Panc1 (cell line): ENCODE measurements at regions not wholly inside any gene's neighbourhood (a gene's known extent, or its start where the extent isn't known, plus 50 kb on each side); places are given as distances from the start of the nearest gene placed in this dataset.

Experiments
- ATAC-seq: fragments of 200-7000 bp; cut with Tn5 transposase; 2 replicates; pipeline ENCODE4 v1.9.1; 2020; ENCODE audit warnings: mild to moderate bottlenecking, moderate library complexity
- BruUV-seq: library from RNA; stranded (reverse); fragments of 400-500 nt; replicated peaks from 2 replicates; lab custom pipeline; 2021; lab: Mats Ljungman, UMichigan
- CTCF ChIA-PET: fragments of 300-600 bp; sonication (Branson Sonifier 250); formaldehyde crosslinking; loops from one replicate; lab custom pipeline; 2022; ENCODE audit warnings: antibody characterized with exemption; lab: Charles Lee
- POLR2A ChIA-PET: fragments of 300-600 bp; sonication (Branson Sonifier 250); formaldehyde crosslinking; loops from one replicate; lab custom pipeline; 2022; ENCODE audit warnings: antibody characterized with exemption; lab: Charles Lee
- DNase-seq: peaks from one replicate; pipeline ENCODE4 v3.0.0-alpha.2; 2010; ENCODE audit warnings: low read depth, low spot score
- H3K27ac ChIP-seq: 2 replicates; pipeline ENCODE4 v1.5.1; 2011; ENCODE audit warnings: mild to moderate bottlenecking, low read length, inconsistent platforms
- H3K27me3 ChIP-seq: fragments of 200-500 bp; sonication (Bioruptor generic); 2 replicates; pipeline ENCODE4 v1.6.0; 2014; ENCODE audit warnings: low read length, inconsistent platforms; ENCODE audit not compliant: control insufficient read depth, insufficient read depth
- H3K36me3 ChIP-seq: fragments of 200-500 bp; sonication (Bioruptor generic); 2 replicates; pipeline ENCODE4 v1.5.1; 2014; ENCODE audit warnings: inconsistent platforms, mild to moderate bottlenecking, low read length, moderate library complexity; ENCODE audit not compliant: control insufficient read depth, insufficient read depth
- H3K4me1 ChIP-seq: 2 replicates; pipeline ENCODE4 v1.5.1; 2011; ENCODE audit warnings: inconsistent platforms, mild to moderate bottlenecking, low read length, moderate library complexity; ENCODE audit not compliant: control insufficient read depth, insufficient read depth
- H3K4me3 ChIP-seq, 2 experiments: 2 replicates each; pipeline ENCODE4 v1.5.1; 2011 to 2012; ENCODE audit warnings: low read depth in 2 of 2, low read length in 2 of 2, mild to moderate bottlenecking in 2 of 2, inconsistent platforms in 1 of 2, moderate library complexity in 1 of 2
- H3K9me3 ChIP-seq: fragments of 200-500 bp; sonication (Bioruptor generic); 2 replicates; pipeline ENCODE4 v1.5.1; 2014; ENCODE audit warnings: low read depth, mild to moderate bottlenecking, inconsistent platforms, low read length, moderate library complexity; ENCODE audit not compliant: control insufficient read depth, insufficient read depth
- CTCF ChIP-seq: fragments of 450-650 bp; IDR thresholded peaks from 2 replicates; pipeline ENCODE4 v1.5.1; 2017; ENCODE audit warnings: mild to moderate bottlenecking
- POLR2AphosphoS5 ChIP-seq: IDR thresholded peaks from 2 replicates; pipeline ENCODE4 v1.6.1; 2012; ENCODE audit warnings: mild to moderate bottlenecking, low read depth, low read length, moderate library complexity
- REST ChIP-seq, 2 experiments: IDR thresholded peaks; 2 replicates each; pipeline ENCODE4 v1.6.1; 2011 to 2012; ENCODE audit warnings: low read depth in 2 of 2, control low read depth in 1 of 2, low read length in 1 of 2, mild to moderate bottlenecking in 1 of 2, moderate library complexity in 1 of 2; ENCODE audit not compliant: insufficient read depth in 1 of 2
- SIN3A ChIP-seq: IDR thresholded peaks from 2 replicates; pipeline ENCODE4 v1.6.1; 2012; ENCODE audit warnings: low read depth, mild to moderate bottlenecking, low read length, moderate library complexity, borderline replicate concordance; ENCODE audit not compliant: insufficient read depth
- TCF7L2 ChIP-seq: IDR thresholded peaks from 2 replicates; pipeline ENCODE4 v1.6.1; 2011; ENCODE audit warnings: mild to moderate bottlenecking, low read depth, low read length, inconsistent platforms
- in situ Hi-C: cut with HindIII; loops from 2 replicates; pipeline ENCODE4 v1.10.0; 2016; ENCODE audit warnings: low sequenced_read_pairs, low pct_unique_long_range_greater_than_20kb
- intact Hi-C: fragments of 100-400 bp; cut with micrococcal nuclease; formaldehyde crosslinking; loops from one replicate; pipeline ENCODE4 v1.10.0; 2022; ENCODE audit not compliant: unreplicated experiment

DNA sequence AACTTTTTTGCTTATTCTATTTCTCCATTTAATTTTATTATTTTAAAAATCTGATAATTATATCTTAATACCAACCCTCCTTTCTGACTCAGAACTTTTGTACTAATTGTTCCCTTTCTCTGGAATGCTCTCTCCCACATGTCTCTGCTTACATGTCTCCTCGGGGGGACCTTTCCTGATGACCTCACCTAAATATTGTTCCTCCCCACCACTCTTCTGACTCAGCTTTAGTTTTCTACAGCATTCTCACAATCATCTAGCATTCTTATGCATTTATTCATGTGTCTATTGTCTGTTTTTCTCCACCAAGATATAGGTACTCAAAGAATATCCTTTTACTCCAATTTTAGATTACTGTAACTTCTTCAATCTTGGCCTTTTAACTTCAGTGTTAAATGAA, 128.7 kb downstream of the MSL3 start:
- TF ChIP-seq POLR2AphosphoS5 (no peak), SIN3A (no peak), REST (IDR thresholded peaks at IDR 0.05; ENCODE audit: insufficient read depth in 1 of 2, low read depth in 2 of 2, low read length in 1 of 2) (no peak), TCF7L2 (no peak), CTCF (no peak)
- no peak overlapping the region for H3K27ac ChIP-seq
- no peak overlapping the region for H3K4me3 ChIP-seq
- DNase-seq = no peak
- intact Hi-C loops = no loop called here
- H3K27me3 ChIP-seq = no peaks in the 10 kb centered on the region
- H3K36me3 ChIP-seq = no peaks in the 10 kb centered on the region
- CTCF ChIA-PET = no interaction called here
- H3K4me1 ChIP-seq = no peaks in the 10 kb centered on the region
- no peak for ATAC-seq
- in situ Hi-C loops = no loop called here
- H3K9me3 ChIP-seq = no peaks in the 10 kb centered on the region
- no TSS peak for BruUV-seq
- POLR2A ChIA-PET = no interaction called here

DNA sequence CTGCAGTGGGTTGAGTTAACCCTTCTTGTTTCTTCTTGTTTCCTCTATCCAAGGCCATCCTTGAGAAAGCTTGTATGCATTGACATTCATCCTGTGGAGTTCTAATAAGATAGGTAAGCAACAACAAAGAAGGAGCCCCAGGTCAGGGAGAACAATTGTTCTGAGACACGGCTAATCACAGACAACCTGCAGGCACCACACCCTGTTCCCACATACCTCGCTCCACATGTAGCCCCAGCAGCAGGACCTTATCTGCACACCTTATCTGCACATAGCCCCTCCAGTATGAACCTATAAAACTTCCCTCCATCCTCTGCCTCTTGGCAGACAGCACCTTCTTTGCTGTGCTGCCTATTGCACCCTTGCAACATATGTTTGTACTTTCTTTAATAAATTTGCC, 129.1 kb downstream of the MSL3 start:
- no peaks in the 10 kb centered on the region for H3K27me3 ChIP-seq
- BruUV-seq = no TSS peak
- TF ChIP-seq POLR2AphosphoS5 = no peak
- TF ChIP-seq TCF7L2 = no peak
- no peak for TF ChIP-seq SIN3A
- no peak for TF ChIP-seq CTCF
- TF ChIP-seq REST (IDR thresholded peaks at IDR 0.05; ENCODE audit: insufficient read depth in 1 of 2, low read depth in 2 of 2, low read length in 1 of 2) = no peak
- H3K27ac ChIP-seq = no peak overlapping the region
- intact Hi-C loops = no loop called here
- in situ Hi-C loops = no loop called here
- no peak for DNase-seq
- no peak overlapping the region for H3K4me3 ChIP-seq
- no peaks in the 10 kb centered on the region for H3K9me3 ChIP-seq
- POLR2A ChIA-PET = no interaction called here
- no peaks in the 10 kb centered on the region for H3K36me3 ChIP-seq
- no peaks in the 10 kb centered on the region for H3K4me1 ChIP-seq
- no peak for ATAC-seq
- CTCF ChIA-PET = no interaction called here
